ENCODE measurements at regions not wholly inside any gene's neighbourhood (a gene's known extent, or its start where the extent isn't known, plus 50 kb on each side); places are given as distances from the start of the nearest gene placed in this dataset.

DNA sequence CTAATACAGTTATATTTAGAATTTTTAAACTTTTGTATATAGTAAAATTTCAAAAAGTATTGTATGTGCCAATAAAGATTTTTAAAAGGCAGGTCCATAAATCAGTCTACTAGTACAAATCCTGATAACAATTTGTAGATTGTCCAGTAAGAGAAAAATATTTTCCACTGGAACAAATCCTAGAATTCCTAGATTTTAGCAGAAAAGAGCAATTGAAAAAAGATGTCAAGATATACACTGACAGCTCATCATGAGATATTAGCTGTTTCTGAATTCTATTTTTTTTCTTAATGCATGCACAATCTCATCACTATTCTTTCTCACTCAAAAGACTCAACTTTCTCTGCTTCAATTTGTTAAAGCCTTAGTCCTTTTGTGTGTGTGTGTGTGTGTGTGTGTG is 289.2 kb upstream of the MAD2L1 start:
- TF ChIP-seq, protein P1, sequence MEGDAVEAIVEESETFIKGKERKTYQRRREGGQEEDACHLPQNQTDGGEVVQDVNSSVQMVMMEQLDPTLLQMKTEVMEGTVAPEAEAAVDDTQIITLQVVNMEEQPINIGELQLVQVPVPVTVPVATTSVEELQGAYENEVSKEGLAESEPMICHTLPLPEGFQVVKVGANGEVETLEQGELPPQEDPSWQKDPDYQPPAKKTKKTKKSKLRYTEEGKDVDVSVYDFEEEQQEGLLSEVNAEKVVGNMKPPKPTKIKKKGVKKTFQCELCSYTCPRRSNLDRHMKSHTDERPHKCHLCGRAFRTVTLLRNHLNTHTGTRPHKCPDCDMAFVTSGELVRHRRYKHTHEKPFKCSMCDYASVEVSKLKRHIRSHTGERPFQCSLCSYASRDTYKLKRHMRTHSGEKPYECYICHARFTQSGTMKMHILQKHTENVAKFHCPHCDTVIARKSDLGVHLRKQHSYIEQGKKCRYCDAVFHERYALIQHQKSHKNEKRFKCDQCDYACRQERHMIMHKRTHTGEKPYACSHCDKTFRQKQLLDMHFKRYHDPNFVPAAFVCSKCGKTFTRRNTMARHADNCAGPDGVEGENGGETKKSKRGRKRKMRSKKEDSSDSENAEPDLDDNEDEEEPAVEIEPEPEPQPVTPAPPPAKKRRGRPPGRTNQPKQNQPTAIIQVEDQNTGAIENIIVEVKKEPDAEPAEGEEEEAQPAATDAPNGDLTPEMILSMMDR (IDR thresholded peaks at IDR 0.05): no peak
- no peak for TF ChIP-seq POLR2A (IDR thresholded peaks at IDR 0.05)
